Lung (tissue), 11 donors: ENCODE measurements at regions not wholly inside any gene's neighbourhood (a gene's known extent, or its start where the extent isn't known, plus 50 kb on each side); places are given as distances from the start of the nearest gene placed in this dataset.

Experiments used
- ATAC-seq: fragments of 200-7000 bp; cut with Tn5 transposase; one replicate; pipeline ENCODE4 v1.9.1; 2020; ENCODE audit warnings: moderate number of reproducible peaks; ENCODE audit not compliant: insufficient read depth, low FRiP score
- DNase-seq, 3 donors: peaks; one replicate each; pipeline ENCODE4 v3.0.0-alpha.2; 2013 to 2017
- H3K27ac ChIP-seq, 2 donors: one replicate each; pipeline ENCODE4 v1.5.1; 2013; ENCODE audit warnings: mild to moderate bottlenecking in 2 of 2, moderate library complexity in 2 of 2, control low read depth in 1 of 2, inconsistent platforms in 1 of 2, low read depth in 1 of 2, low read length in 1 of 2
- H3K27me3 ChIP-seq, 3 donors: one replicate each; pipeline ENCODE4 v1.5.1; 2013; ENCODE audit warnings: low read length in 2 of 3; ENCODE audit not compliant: control insufficient read depth in 3 of 3, insufficient read depth in 3 of 3
- H3K36me3 ChIP-seq, 4 donors: one replicate each; pipeline ENCODE4 v1.5.1; 2013; ENCODE audit warnings: low read length in 4 of 4, mild to moderate bottlenecking in 1 of 4, moderate library complexity in 1 of 4; ENCODE audit not compliant: control insufficient read depth in 4 of 4, insufficient read depth in 4 of 4
- H3K4me1 ChIP-seq, 5 donors: one replicate each; pipeline ENCODE4 v1.5.1; 2013; ENCODE audit warnings: low read length in 5 of 5, mild to moderate bottlenecking in 2 of 5, moderate library complexity in 1 of 5; ENCODE audit not compliant: control insufficient read depth in 5 of 5, insufficient read depth in 5 of 5
- H3K4me3 ChIP-seq: one replicate; pipeline ENCODE4 v1.5.1; 2013; ENCODE audit warnings: mild to moderate bottlenecking, control low read depth, moderate library complexity
- H3K9ac ChIP-seq, 2 donors: one replicate each; pipeline ENCODE4 v1.5.1; 2013; ENCODE audit warnings: low read length in 2 of 2, control low read depth in 1 of 2; ENCODE audit not compliant: insufficient read depth in 1 of 2
- H3K9me3 ChIP-seq, 4 donors: one replicate each; pipeline ENCODE4 v1.5.1; 2013; ENCODE audit warnings: low read length in 3 of 4, mild to moderate bottlenecking in 1 of 4, moderate library complexity in 1 of 4; ENCODE audit not compliant: control insufficient read depth in 4 of 4, insufficient read depth in 3 of 4
- WGBS, 2 donors: extraction: QIAGEN DNeasy Blood & Tissue Kit; methylation state at CpG; one replicate each; pipeline ENCODE4 v1.1.7; 2013; 5-methylcytosine and 5-hydroxymethylcytosine counted together
- TF ChIP-seq, protein P1 (sequence below): IDR thresholded peaks from 2 replicates; pipeline ENCODE4 v1.5.1; 2012; ENCODE audit warnings: mild to moderate bottlenecking; ENCODE audit errors: control extremely low read depth, extremely low read depth
- donor health status: control.
- donor health status: control.
- donor health status: Bipolar disorder and iron deficiency.
- donor health status: healthy.
- donor health status: DM: yes; HTN: yes; CAD: no.

DNA sequence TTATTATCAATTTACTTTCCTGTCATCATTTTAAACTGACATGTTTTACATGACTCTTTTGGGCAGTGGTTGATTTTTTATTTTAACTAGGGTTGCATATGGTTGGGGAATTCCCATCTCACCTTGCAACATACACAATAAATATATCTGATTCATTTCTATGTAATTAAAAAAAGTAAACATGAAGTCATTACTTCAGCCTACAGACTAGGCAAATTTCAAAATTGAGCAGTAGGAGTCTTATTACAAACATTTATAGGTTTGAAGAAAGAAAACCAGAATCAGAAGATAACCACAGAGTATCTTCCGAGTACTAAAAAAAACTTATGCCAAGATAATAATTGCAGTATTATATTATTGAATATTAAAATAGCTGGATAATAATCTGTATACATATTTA is 377.0 kb upstream of the VRK2 start:
- Histone ChIP-seq H3K4me1 (no peaks in the 10 kb centered on the region), H3K27me3 (no peaks in the 10 kb centered on the region), H3K9ac (no peak overlapping the region), H3K27ac (no peak overlapping the region), H3K36me3 (no peaks in the 10 kb centered on the region), H3K9me3 (no peaks in the 10 kb centered on the region), H3K4me3 (no peak overlapping the region)
- TF ChIP-seq, protein P1, sequence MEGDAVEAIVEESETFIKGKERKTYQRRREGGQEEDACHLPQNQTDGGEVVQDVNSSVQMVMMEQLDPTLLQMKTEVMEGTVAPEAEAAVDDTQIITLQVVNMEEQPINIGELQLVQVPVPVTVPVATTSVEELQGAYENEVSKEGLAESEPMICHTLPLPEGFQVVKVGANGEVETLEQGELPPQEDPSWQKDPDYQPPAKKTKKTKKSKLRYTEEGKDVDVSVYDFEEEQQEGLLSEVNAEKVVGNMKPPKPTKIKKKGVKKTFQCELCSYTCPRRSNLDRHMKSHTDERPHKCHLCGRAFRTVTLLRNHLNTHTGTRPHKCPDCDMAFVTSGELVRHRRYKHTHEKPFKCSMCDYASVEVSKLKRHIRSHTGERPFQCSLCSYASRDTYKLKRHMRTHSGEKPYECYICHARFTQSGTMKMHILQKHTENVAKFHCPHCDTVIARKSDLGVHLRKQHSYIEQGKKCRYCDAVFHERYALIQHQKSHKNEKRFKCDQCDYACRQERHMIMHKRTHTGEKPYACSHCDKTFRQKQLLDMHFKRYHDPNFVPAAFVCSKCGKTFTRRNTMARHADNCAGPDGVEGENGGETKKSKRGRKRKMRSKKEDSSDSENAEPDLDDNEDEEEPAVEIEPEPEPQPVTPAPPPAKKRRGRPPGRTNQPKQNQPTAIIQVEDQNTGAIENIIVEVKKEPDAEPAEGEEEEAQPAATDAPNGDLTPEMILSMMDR: no peak
- ATAC-seq (no peak), DNase-seq (no peak)
- WGBS, 2 donors: 95 to 98% methylated on average over 1 of the region's 1 CpG

DNA sequence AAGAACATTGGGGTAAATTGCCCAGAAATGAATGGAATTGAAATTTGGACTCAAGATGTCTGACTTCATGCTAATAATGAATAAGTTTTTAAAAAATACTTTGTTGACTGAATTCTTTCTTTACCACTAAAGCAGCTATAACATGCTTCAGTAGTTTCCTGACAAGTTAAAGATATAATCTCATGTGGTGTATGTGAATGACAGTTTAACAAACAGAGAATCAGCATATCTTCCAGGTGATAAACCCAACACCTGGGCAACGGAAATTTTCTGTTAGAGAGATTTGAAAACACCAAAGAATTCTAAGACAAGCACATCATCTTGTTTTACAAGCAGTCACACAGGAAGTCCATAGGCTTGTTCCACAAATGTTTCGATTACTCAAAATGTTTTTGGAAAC is 372.6 kb upstream of the VRK2 start:
- TF ChIP-seq, protein P1: no peak
- no peaks in the 10 kb centered on the region for H3K36me3 ChIP-seq
- no peak overlapping the region for H3K27ac ChIP-seq
- DNase-seq (no peak), ATAC-seq (no peak)
- H3K4me1 ChIP-seq: no peaks in the 10 kb centered on the region
- no peak overlapping the region for H3K9ac ChIP-seq
- no peaks in the 10 kb centered on the region for H3K27me3 ChIP-seq
- H3K9me3 ChIP-seq: no peaks in the 10 kb centered on the region
- no peak overlapping the region for H3K4me3 ChIP-seq
- 62 to 75% methylated on average over 2 of the region's 2 CpGs for WGBS, 2 donors

DNA sequence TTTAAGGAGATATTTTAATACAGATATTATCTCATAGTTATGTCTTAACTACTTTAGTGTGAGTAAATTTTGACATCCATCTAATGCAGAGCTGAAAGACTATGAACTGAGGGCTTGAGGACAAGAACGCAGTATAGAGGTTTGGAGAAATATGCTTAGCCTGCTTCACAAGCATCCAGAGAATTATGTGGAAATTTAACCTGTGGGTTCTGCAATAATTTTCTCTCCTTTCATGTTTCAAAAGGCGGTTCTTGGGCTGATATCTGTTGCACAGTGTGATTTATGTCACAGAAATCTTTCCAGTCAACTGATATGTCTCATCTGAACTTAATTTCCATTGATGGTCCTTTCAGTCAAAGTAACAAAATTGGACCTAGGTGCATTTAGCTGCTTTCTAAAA is 371.9 kb upstream of the VRK2 start:
- 83 to 84% methylated on average over 2 of the region's 2 CpGs for WGBS, 2 donors
- no peaks in the 10 kb centered on the region for H3K27me3 ChIP-seq
- no peak for ATAC-seq
- DNase-seq: no peak
- no peaks in the 10 kb centered on the region for H3K4me1 ChIP-seq
- TF ChIP-seq, protein P1: no peak
- H3K4me3 ChIP-seq: no peak overlapping the region
- H3K9me3 ChIP-seq: no peaks in the 10 kb centered on the region
- no peaks in the 10 kb centered on the region for H3K36me3 ChIP-seq
- no peak overlapping the region for H3K9ac ChIP-seq
- no peak overlapping the region for H3K27ac ChIP-seq

DNA sequence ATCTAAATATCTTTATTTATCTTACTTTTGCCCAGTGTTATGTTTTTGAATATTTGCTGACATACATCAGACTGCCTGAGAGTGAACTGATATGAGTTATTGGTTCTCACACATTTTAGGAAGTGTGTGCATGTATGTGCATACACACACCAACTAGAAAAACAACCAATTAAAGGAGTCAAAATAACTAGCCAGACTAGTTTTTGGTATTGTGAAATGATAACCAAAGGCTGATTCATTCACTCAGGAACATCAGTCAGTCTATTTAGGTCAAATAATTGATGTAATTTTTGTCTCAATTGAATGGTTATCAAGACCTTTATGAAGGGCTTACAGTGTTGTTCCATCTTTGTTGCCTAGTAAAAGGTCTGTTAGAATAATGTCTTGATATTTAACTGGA is 369.3 kb upstream of the VRK2 start:
- H3K4me3 ChIP-seq: no peak overlapping the region
- H3K9ac ChIP-seq: no peak overlapping the region
- H3K9me3 ChIP-seq: no peaks in the 10 kb centered on the region
- no peak for DNase-seq
- no peaks in the 10 kb centered on the region for H3K36me3 ChIP-seq
- H3K4me1 ChIP-seq: no peaks in the 10 kb centered on the region
- H3K27ac ChIP-seq: no peak overlapping the region
- H3K27me3 ChIP-seq: no peaks in the 10 kb centered on the region
- no peak for ATAC-seq
- TF ChIP-seq, protein P1: no peak
